GM12872 (cell line): ENCODE measurements at regions not wholly inside any gene's neighbourhood (a gene's known extent, or its start where the extent isn't known, plus 50 kb on each side); places are given as distances from the start of the nearest gene placed in this dataset.

Source experiments
- TF ChIP-seq, protein P1 (sequence below): IDR thresholded peaks from 3 replicates; pipeline ENCODE4 v1.5.1; 2011; ENCODE audit warnings: low read depth, mild to moderate bottlenecking, low read length, moderate library complexity; ENCODE audit not compliant: insufficient read depth

DNA sequence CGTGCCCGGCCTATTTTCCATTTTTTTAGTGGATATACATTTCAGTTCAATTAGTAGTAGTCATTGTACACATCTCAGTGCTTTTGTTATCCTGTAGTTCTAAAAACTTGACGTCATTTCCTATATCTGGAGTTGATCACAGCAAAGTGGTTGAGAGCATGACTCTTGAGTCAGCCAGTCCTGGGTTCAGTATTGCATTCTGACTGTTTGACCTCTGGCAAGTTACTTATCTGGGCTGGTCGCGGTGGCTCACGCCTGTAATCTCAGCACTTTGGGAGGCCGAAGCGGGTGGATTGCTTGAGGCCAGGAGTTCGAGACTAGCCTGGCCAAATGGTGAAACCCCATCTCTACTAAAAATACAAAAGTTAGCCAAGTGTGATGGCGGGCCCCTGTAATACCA lies 50.4 kb upstream of the PPM1B start:
- TF ChIP-seq, protein P1, sequence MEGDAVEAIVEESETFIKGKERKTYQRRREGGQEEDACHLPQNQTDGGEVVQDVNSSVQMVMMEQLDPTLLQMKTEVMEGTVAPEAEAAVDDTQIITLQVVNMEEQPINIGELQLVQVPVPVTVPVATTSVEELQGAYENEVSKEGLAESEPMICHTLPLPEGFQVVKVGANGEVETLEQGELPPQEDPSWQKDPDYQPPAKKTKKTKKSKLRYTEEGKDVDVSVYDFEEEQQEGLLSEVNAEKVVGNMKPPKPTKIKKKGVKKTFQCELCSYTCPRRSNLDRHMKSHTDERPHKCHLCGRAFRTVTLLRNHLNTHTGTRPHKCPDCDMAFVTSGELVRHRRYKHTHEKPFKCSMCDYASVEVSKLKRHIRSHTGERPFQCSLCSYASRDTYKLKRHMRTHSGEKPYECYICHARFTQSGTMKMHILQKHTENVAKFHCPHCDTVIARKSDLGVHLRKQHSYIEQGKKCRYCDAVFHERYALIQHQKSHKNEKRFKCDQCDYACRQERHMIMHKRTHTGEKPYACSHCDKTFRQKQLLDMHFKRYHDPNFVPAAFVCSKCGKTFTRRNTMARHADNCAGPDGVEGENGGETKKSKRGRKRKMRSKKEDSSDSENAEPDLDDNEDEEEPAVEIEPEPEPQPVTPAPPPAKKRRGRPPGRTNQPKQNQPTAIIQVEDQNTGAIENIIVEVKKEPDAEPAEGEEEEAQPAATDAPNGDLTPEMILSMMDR = no peak
